Transverse colon (tissue), 3 donors: ENCODE measurements at regions not wholly inside any gene's neighbourhood (a gene's known extent, or its start where the extent isn't known, plus 50 kb on each side); places are given as distances from the start of the nearest gene placed in this dataset.

Experiments used
- CTCF ChIP-seq, 5 experiments: fragments of 200-600 bp in 3 of 5; fragments of 450-650 bp in 2 of 5; sonication (generic) in 3 of 5; IDR thresholded peaks; 1 replicate in 2 of 5; 2 replicates in 3 of 5; pipeline ENCODE4 v1.5.1; 2016 to 2017; ENCODE audit warnings: antibody characterized with exemption in 5 of 5, inconsistent platforms in 3 of 5, mild to moderate bottlenecking in 2 of 5, moderate library complexity in 1 of 5
- POLR2A ChIP-seq: fragments of 450-650 bp; IDR thresholded peaks from one replicate; pipeline ENCODE4 v1.6.1; 2016; ENCODE audit warnings: antibody characterized with exemption, mild to moderate bottlenecking, moderate library complexity

DNA sequence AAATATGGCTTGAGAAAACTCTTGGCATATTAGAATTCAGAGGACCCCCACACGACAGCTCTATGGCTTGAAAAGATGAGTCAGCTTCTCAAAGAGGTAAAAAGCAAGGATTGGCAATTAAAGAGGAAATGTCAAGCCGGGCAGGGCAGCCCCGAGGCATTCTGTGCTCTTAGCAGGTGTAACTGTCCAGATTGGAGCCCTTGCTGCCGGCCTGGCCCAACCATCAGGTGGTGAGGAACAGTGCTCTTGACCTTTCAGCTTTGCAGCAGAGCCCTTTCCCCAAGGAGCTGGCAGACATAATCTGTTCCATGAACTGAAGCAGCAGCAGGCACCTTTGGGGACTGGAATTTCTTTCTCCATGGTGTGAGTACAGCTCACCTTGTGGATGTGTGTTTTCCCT lies 287.8 kb downstream of the UTP18 start:
- TF ChIP-seq CTCF (IDR thresholded peaks at IDR 0.05) (no peak), POLR2A (no peak)
